Parathyroid adenoma (tissue), 2 donors: ENCODE measurements at regions not wholly inside any gene's neighbourhood (a gene's known extent, or its start where the extent isn't known, plus 50 kb on each side); places are given as distances from the start of the nearest gene placed in this dataset.

Source experiments
- H2AFZ ChIP-seq: fragments of 300-600 bp; sonication (generic); one replicate; pipeline ENCODE4 v1.7.0; 2017; ENCODE audit warnings: antibody characterized with exemption, mild to moderate bottlenecking
- H3K27ac ChIP-seq: fragments of 300-600 bp; sonication (generic); one replicate; pipeline ENCODE4 v1.7.0; 2017
- H3K27me3 ChIP-seq: fragments of 300-600 bp; sonication (generic); one replicate; pipeline ENCODE4 v1.7.0; 2017; ENCODE audit warnings: low read length; ENCODE audit not compliant: control insufficient read depth, insufficient read depth
- H3K36me3 ChIP-seq: fragments of 300-600 bp; sonication (generic); one replicate; pipeline ENCODE4 v1.7.0; 2017; ENCODE audit warnings: low read length; ENCODE audit not compliant: control insufficient read depth, insufficient read depth
- H3K4me1 ChIP-seq: fragments of 300-600 bp; sonication (generic); one replicate; pipeline ENCODE4 v1.7.0; 2017; ENCODE audit warnings: control low read depth
- H3K4me2 ChIP-seq: fragments of 300-600 bp; sonication (generic); one replicate; pipeline ENCODE4 v1.7.0; 2017; ENCODE audit warnings: low read length
- H3K4me3 ChIP-seq: fragments of 300-600 bp; sonication (generic); one replicate; pipeline ENCODE4 v1.7.0; 2017; ENCODE audit warnings: low read depth, low read length
- H3K79me2 ChIP-seq: fragments of 300-600 bp; sonication (generic); one replicate; pipeline ENCODE4 v1.7.0; 2017; ENCODE audit warnings: control low read depth
- H3K9ac ChIP-seq: fragments of 300-600 bp; sonication (generic); one replicate; pipeline ENCODE4 v1.7.0; 2017; ENCODE audit warnings: mild to moderate bottlenecking
- H3K9me3 ChIP-seq: fragments of 300-600 bp; sonication (generic); one replicate; pipeline ENCODE4 v1.7.0; 2017; ENCODE audit warnings: low read length; ENCODE audit not compliant: control insufficient read depth
- CTCF ChIP-seq: fragments of 300-600 bp; sonication (generic); IDR thresholded peaks from one replicate; pipeline ENCODE4 v1.7.0; 2017; ENCODE audit warnings: antibody characterized with exemption, mild to moderate bottlenecking
- donor health status: primary hyperparathyroidism.

GRCh38 chr6:50318536-50318935 is 268.8 kb upstream of the DEFB112 start:
- Histone ChIP-seq H3K27ac (no peak overlapping the region), H3K4me1 (no peaks in the 10 kb centered on the region), H3K79me2 (no peaks in the 10 kb centered on the region), H2AFZ (no peak overlapping the region), H3K9ac (no peak overlapping the region), H3K9me3 (no peaks in the 10 kb centered on the region), H3K27me3 (no peaks in the 10 kb centered on the region), H3K36me3 (no peaks in the 10 kb centered on the region), H3K4me3 (no peak overlapping the region), H3K4me2 (no peak overlapping the region)
- TF ChIP-seq CTCF, result no peak

- no peak overlapping the region for H2AFZ ChIP-seq
These were observed 280.6 kb upstream of the DEFB112 start for GRCh38 chr6:50330347-50330746.

GRCh38 chr6:50330963-50331362 is 281.2 kb upstream of the DEFB112 start:
- H3K4me2 ChIP-seq, result no peak overlapping the region
- no peaks in the 10 kb centered on the region for H3K27me3 ChIP-seq
- H3K36me3 ChIP-seq, result no peaks in the 10 kb centered on the region
- H3K9ac ChIP-seq, result no peak overlapping the region
- H3K4me3 ChIP-seq, result no peak overlapping the region
- H3K9me3 ChIP-seq, result no peaks in the 10 kb centered on the region
- TF ChIP-seq CTCF, result no peak
- H3K4me1 ChIP-seq, result no peaks in the 10 kb centered on the region
- H3K27ac ChIP-seq, result no peak overlapping the region
- H2AFZ ChIP-seq, result no peak overlapping the region
- H3K79me2 ChIP-seq, result no peaks in the 10 kb centered on the region

More at GRCh38 chr6:50330347-50330746, 280.6 kb upstream of the DEFB112 start:
- Histone ChIP-seq H3K4me2 (no peak overlapping the region), H3K9me3 (no peaks in the 10 kb centered on the region), H3K27ac (no peak overlapping the region), H3K4me1 (no peaks in the 10 kb centered on the region), H3K27me3 (no peaks in the 10 kb centered on the region), H3K36me3 (no peaks in the 10 kb centered on the region), H3K9ac (no peak overlapping the region), H3K79me2 (no peaks in the 10 kb centered on the region), H3K4me3 (no peak overlapping the region)
- no peak for TF ChIP-seq CTCF

- Histone ChIP-seq H3K79me2 (no peaks in the 10 kb centered on the region), H3K4me2 (no peak overlapping the region), H3K27me3 (no peaks in the 10 kb centered on the region), H3K4me3 (no peak overlapping the region), H3K36me3 (no peaks in the 10 kb centered on the region), H3K9me3 (no peaks in the 10 kb centered on the region), H2AFZ (no peak overlapping the region), H3K27ac (no peak overlapping the region), H3K9ac (no peak overlapping the region), H3K4me1 (no peaks in the 10 kb centered on the region)
- TF ChIP-seq CTCF, result no peak
These were observed 284.0 kb upstream of the DEFB112 start for GRCh38 chr6:50333696-50334095.

GRCh38 chr6:50337532-50338122 is 287.9 kb upstream of the DEFB112 start:
- Histone ChIP-seq H3K79me2 (no peaks in the 10 kb centered on the region), H3K36me3 (no peaks in the 10 kb centered on the region), H3K27me3 (no peaks in the 10 kb centered on the region), H2AFZ (no peak overlapping the region), H3K4me1 (no peaks in the 10 kb centered on the region), H3K9ac (no peak overlapping the region), H3K27ac (no peak overlapping the region), H3K9me3 (no peaks in the 10 kb centered on the region), H3K4me3 (no peak overlapping the region), H3K4me2 (no peak overlapping the region)
- TF ChIP-seq CTCF, result no peak
